H9 (cell line): ENCODE measurements at regions not wholly inside any gene's neighbourhood (a gene's known extent, or its start where the extent isn't known, plus 50 kb on each side); places are given as distances from the start of the nearest gene placed in this dataset.
"Not testable (repeated sequence)": the region's sequence is repeated elsewhere in the genome, so short reads cannot be mapped to it uniquely, and the experiment has no call there.

Experiments
- DNase-seq: peaks from one replicate; pipeline ENCODE4 v3.0.0-alpha.2; 2017
- H2AFZ ChIP-seq: one replicate; pipeline ENCODE4 v1.6.1; 2013; ENCODE audit warnings: mild to moderate bottlenecking, low read length, control low read depth, moderate library complexity
- H2AK5ac ChIP-seq: 2 replicates; pipeline ENCODE4 v1.6.1; 2013; ENCODE audit warnings: low read length, control low read depth, mixed read lengths; ENCODE audit not compliant: insufficient read length
- H2BK120ac ChIP-seq: one replicate; pipeline ENCODE4 v1.6.1; 2013; ENCODE audit warnings: low read depth, mild to moderate bottlenecking, low read length, control low read depth, inconsistent platforms; ENCODE audit not compliant: poor library complexity, severe bottlenecking
- H2BK12ac ChIP-seq: 2 replicates; pipeline ENCODE4 v1.6.1; 2013; ENCODE audit warnings: low read length, control low read depth, mixed read lengths, low read depth; ENCODE audit not compliant: insufficient read length
- H2BK15ac ChIP-seq: 2 replicates; pipeline ENCODE4 v1.6.1; 2013; ENCODE audit warnings: low read depth, low read length, control low read depth
- H2BK20ac ChIP-seq: one replicate; pipeline ENCODE4 v1.6.1; 2013; ENCODE audit warnings: low read depth, mild to moderate bottlenecking, low read length, control low read depth, inconsistent platforms; ENCODE audit not compliant: poor library complexity, severe bottlenecking
- H2BK5ac ChIP-seq: 2 replicates; pipeline ENCODE4 v1.6.1; 2013; ENCODE audit warnings: low read length, control low read depth, mixed read lengths; ENCODE audit not compliant: insufficient read length
- H3K14ac ChIP-seq: 2 replicates; pipeline ENCODE4 v1.6.1; 2013; ENCODE audit warnings: low read length, control low read depth; ENCODE audit not compliant: insufficient read depth
- H3K18ac ChIP-seq: 2 replicates; pipeline ENCODE4 v1.6.1; 2013; ENCODE audit warnings: low read depth, mild to moderate bottlenecking, mixed read lengths, low read length, control low read depth; ENCODE audit not compliant: insufficient read length
- H3K23ac ChIP-seq: 2 replicates; pipeline ENCODE4 v1.6.1; 2013; ENCODE audit warnings: low read length, control low read depth, mixed read lengths, low read depth; ENCODE audit not compliant: insufficient read length
- H3K23me2 ChIP-seq: 2 replicates; pipeline ENCODE4 v1.6.1; 2013; ENCODE audit warnings: low read depth, mild to moderate bottlenecking, mixed read lengths, low read length, control low read depth; ENCODE audit not compliant: insufficient read length, poor library complexity, severe bottlenecking
- H3K27ac ChIP-seq: 2 replicates; pipeline ENCODE4 v1.5.1; 2013; ENCODE audit warnings: low read length, control low read depth, mixed read lengths, low read depth; ENCODE audit not compliant: insufficient read length
- H3K27me3 ChIP-seq: 2 replicates; pipeline ENCODE4 v1.6.1; 2013; ENCODE audit warnings: low read length, control low read depth, inconsistent platforms; ENCODE audit not compliant: insufficient read depth
- H3K4ac ChIP-seq: 2 replicates; pipeline ENCODE4 v1.6.1; 2013; ENCODE audit warnings: low read depth, mild to moderate bottlenecking, control low read depth, inconsistent platforms, low read length, moderate library complexity
- H3K4me1 ChIP-seq: 2 replicates; pipeline ENCODE4 v1.6.1; 2013; ENCODE audit warnings: low read length, control low read depth, inconsistent platforms; ENCODE audit not compliant: insufficient read depth
- H3K4me2 ChIP-seq: 2 replicates; pipeline ENCODE4 v1.6.1; 2013; ENCODE audit warnings: low read length, control low read depth, mixed read lengths; ENCODE audit not compliant: insufficient read length, insufficient read depth
- H3K56ac ChIP-seq: 2 replicates; pipeline ENCODE4 v1.6.1; 2013; ENCODE audit warnings: low read depth, mild to moderate bottlenecking, mixed read lengths, low read length, control low read depth; ENCODE audit not compliant: insufficient read length
- H3K79me1 ChIP-seq: 2 replicates; pipeline ENCODE4 v1.6.1; 2013; ENCODE audit warnings: low read depth, mild to moderate bottlenecking, moderate library complexity, low read length, control low read depth, inconsistent platforms; ENCODE audit not compliant: insufficient read depth, poor library complexity, severe bottlenecking
- H3K79me2 ChIP-seq: 2 replicates; pipeline ENCODE4 v1.6.1; 2013; ENCODE audit warnings: low read length, control low read depth, inconsistent platforms; ENCODE audit not compliant: insufficient read depth
- H3K9ac ChIP-seq: 2 replicates; pipeline ENCODE4 v1.6.1; 2013; ENCODE audit warnings: low read length, control low read depth, mixed read lengths; ENCODE audit not compliant: insufficient read length; ENCODE audit errors: extremely low read depth
- H3K9me3 ChIP-seq: one replicate; pipeline ENCODE4 v1.6.1; 2013; ENCODE audit warnings: low read depth, low read length, inconsistent platforms; ENCODE audit not compliant: control insufficient read depth
- H3T11ph ChIP-seq: one replicate; pipeline ENCODE4 v1.6.1; 2013; ENCODE audit warnings: mild to moderate bottlenecking, low read length, control low read depth, inconsistent platforms
- H4K20me1 ChIP-seq: one replicate; pipeline ENCODE4 v1.6.1; 2013; ENCODE audit not compliant: control insufficient read depth, insufficient read length, insufficient read depth
- H4K5ac ChIP-seq: 2 replicates; pipeline ENCODE4 v1.6.1; 2013; ENCODE audit warnings: low read depth, mild to moderate bottlenecking, mixed read lengths, low read length, control low read depth; ENCODE audit not compliant: insufficient read length
- H4K8ac ChIP-seq: replicated peaks from 2 replicates; pipeline ENCODE4 v1.6.1; 2013; ENCODE audit warnings: low read length, control low read depth, mixed read lengths, low read depth; ENCODE audit not compliant: insufficient read length
- H4K91ac ChIP-seq: 2 replicates; pipeline ENCODE4 v1.6.1; 2013; ENCODE audit warnings: low read depth, mild to moderate bottlenecking, moderate library complexity, mixed read lengths, low read length, control low read depth; ENCODE audit not compliant: insufficient read length
- H3K27ac Mint-ChIP-seq, 3 experiments: 2 replicates in 2 of 3; 3 replicates in 1 of 3; pipeline ENCODE4 v1.8.0; 2020 to 2021; ENCODE audit warnings: mixed read lengths in 3 of 3, mild to moderate bottlenecking in 1 of 3, moderate library complexity in 1 of 3
- H3K27me3 Mint-ChIP-seq: 2 replicates; pipeline ENCODE4 v1.8.0; 2021; ENCODE audit warnings: low read depth, mild to moderate bottlenecking, moderate library complexity, mixed read lengths
- H3K36me3 Mint-ChIP-seq, 3 experiments: 2 replicates in 2 of 3; 3 replicates in 1 of 3; pipeline ENCODE4 v1.8.0; 2020 to 2021; ENCODE audit warnings: low read depth in 3 of 3, mixed read lengths in 3 of 3; ENCODE audit not compliant: insufficient read depth in 1 of 3
- H3K4me1 Mint-ChIP-seq, 2 experiments: 2 replicates each; pipeline ENCODE4 v1.8.0; 2020; ENCODE audit warnings: mixed read lengths in 2 of 2
- H3K4me3 Mint-ChIP-seq, 2 experiments: 2 replicates in 1 of 2; 3 replicates in 1 of 2; pipeline ENCODE4 v1.8.0; 2020 to 2021; ENCODE audit warnings: mild to moderate bottlenecking in 2 of 2, mixed read lengths in 2 of 2, moderate library complexity in 1 of 2
- H3K9me3 Mint-ChIP-seq, 2 experiments: 2 replicates in 1 of 2; 3 replicates in 1 of 2; pipeline ENCODE4 v1.8.0; 2020; ENCODE audit warnings: mild to moderate bottlenecking in 2 of 2, mixed read lengths in 2 of 2, moderate library complexity in 1 of 2
- CTCF ChIP-seq: fragments of 200-600 bp; sonication (generic); conservative IDR thresholded peaks from 3 replicates; pipeline ENCODE4 v1.8.0; 2021; ENCODE audit warnings: antibody characterized with exemption, mild to moderate bottlenecking
- WGBS: extraction: QIAGEN DNeasy Blood & Tissue Kit; methylation state at CpG from one replicate; pipeline ENCODE4 v1.1.7; 2013; ENCODE audit warnings: missing lambda C conversion rate, low lambda C conversion rate, mixed read lengths; ENCODE audit not compliant: insufficient read length; ENCODE audit errors: extremely low coverage; 5-methylcytosine and 5-hydroxymethylcytosine counted together

- not testable (repeated sequence) for H3K9me3 ChIP-seq, H3K79me1 ChIP-seq, H4K20me1 ChIP-seq, H2BK120ac ChIP-seq, H3K79me2 ChIP-seq, H3T11ph ChIP-seq, H3K18ac ChIP-seq, H2BK20ac ChIP-seq, H3K27me3 Mint-ChIP-seq, H4K5ac ChIP-seq, H2BK12ac ChIP-seq, H4K91ac ChIP-seq, H3K23ac ChIP-seq, H2BK15ac ChIP-seq, H3K4ac ChIP-seq, H3K27ac ChIP-seq, H2AK5ac ChIP-seq, H4K8ac ChIP-seq, H3K14ac ChIP-seq, H3K36me3 Mint-ChIP-seq, H3K9ac ChIP-seq, H3K4me2 ChIP-seq, H3K9me3 Mint-ChIP-seq, DNase-seq, H2BK5ac ChIP-seq, H3K4me1 ChIP-seq, H3K23me2 ChIP-seq, H3K27me3 ChIP-seq, H3K4me3 Mint-ChIP-seq, H3K56ac ChIP-seq, H2AFZ ChIP-seq
- peaks cover 12 to 13% of the 10 kb centered on the region in 2 experiments for H3K4me1 Mint-ChIP-seq
- peak; percentile 45 for TF ChIP-seq CTCF
- no CpG with 5 or more reads among the region's 2 CpGs for WGBS
- peak overlapping the region in 1 of 3 experiments; percentile 23; a peak in 1 of 7 replicates for H3K27ac Mint-ChIP-seq
Measured at GRCh38 chr7:51373607-51374006, 57.0 kb upstream of the COBL start.
